Right lobe of liver (tissue), 4 donors: ENCODE measurements at regions not wholly inside any gene's neighbourhood (a gene's known extent, or its start where the extent isn't known, plus 50 kb on each side); places are given as distances from the start of the nearest gene placed in this dataset.

Experiments
- CTCF ChIP-seq, 4 donors: fragments of 200-600 bp in 3 of 4; fragments of 450-650 bp in 1 of 4; IDR thresholded peaks; one replicate each; pipeline versions ENCODE4 v1.5.1 to v1.8.0; 2016 to 2022; ENCODE audit warnings: antibody characterized with exemption in 4 of 4, mild to moderate bottlenecking in 2 of 4
- POLR2A ChIP-seq: fragments of 450-650 bp; IDR thresholded peaks from one replicate; pipeline ENCODE4 v1.6.1; 2017; ENCODE audit warnings: antibody characterized with exemption, mild to moderate bottlenecking
- donor health status: DM: no; HTN: no; CAD: no.
- donor health status: DM: no; HTN: no; CAD: no.
- donor health status: DM: no; HTN: yes; CAD: no.

DNA sequence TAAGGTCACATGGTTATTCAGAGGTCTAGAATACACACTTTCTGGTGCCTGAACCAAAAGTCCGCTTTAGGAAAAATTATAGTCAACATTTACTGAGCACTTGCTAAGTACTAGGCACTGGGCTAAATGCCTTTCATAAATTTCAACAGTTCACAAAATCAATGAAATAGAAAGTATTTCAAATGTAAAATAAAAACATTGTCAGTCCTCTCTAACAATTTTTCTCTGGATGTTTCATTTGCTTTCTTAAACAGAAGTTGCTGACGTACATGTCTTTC lies 61.7 kb downstream of the HHEX start:
- TF ChIP-seq CTCF (IDR thresholded peaks at IDR 0.05) (no peak), POLR2A (no peak)
